PC-3 (cell line): ENCODE measurements at regions not wholly inside any gene's neighbourhood (a gene's known extent, or its start where the extent isn't known, plus 50 kb on each side); places are given as distances from the start of the nearest gene placed in this dataset.

Experiments used
- CTCF ChIP-seq: fragments of 300-600 bp; sonication (generic); conservative IDR thresholded peaks from 2 replicates; pipeline ENCODE4 v1.5.1; 2017; ENCODE audit warnings: antibody characterized with exemption, low read depth, mild to moderate bottlenecking, low read length
- EZH2 ChIP-seq: fragments of 300-600 bp; sonication (generic); IDR thresholded peaks from one replicate; pipeline ENCODE4 v1.6.1; 2017; ENCODE audit warnings: antibody characterized with exemption, mild to moderate bottlenecking, low read length; ENCODE audit not compliant: unreplicated experiment
- EZH2phosphoT487 ChIP-seq: fragments of 300-600 bp; sonication (generic); IDR thresholded peaks from 2 replicates; pipeline ENCODE4 v1.6.1; 2018; ENCODE audit warnings: mild to moderate bottlenecking, antibody characterized with exemption, low read length, borderline replicate concordance

- TF ChIP-seq CTCF (no peak), EZH2 (no peak), EZH2phosphoT487 (no peak)
Measured at GRCh38 chr14:97657609-97658008, 860.4 kb downstream of the VRK1 start.
